GM21447 (cell line): ENCODE measurements at regions not wholly inside any gene's neighbourhood (a gene's known extent, or its start where the extent isn't known, plus 50 kb on each side); places are given as distances from the start of the nearest gene placed in this dataset.
"Not testable (repeated sequence)": the region's sequence is repeated elsewhere in the genome, so short reads cannot be mapped to it uniquely, and the experiment has no call there.

ENCODE experiments used
- ATAC-seq: cut with Tn5 transposase; IDR thresholded peaks from one replicate; pipeline ENCODE4 v1.9.1; 2021; ENCODE audit not compliant: unreplicated experiment

DNA sequence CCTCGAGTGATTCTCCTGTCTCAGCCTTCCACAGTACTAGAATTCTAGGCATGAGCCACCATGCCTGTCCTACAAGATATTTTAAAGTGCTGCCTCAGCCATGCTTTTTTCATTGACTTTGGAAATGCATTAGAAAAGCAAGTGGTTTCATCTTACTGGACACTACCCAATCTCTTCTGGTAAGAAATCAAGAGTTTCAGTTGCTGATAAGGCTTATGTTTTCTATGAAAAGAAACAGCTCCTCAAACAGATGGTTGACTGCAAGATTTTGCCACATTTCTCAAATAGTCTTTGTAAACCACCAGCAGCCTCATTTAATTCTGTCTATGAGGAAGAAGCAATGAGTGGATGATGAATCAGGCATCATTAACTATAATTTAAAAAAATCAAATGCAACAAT, 264.5 kb upstream of the LRP1B start:
- no peak for ATAC-seq

DNA sequence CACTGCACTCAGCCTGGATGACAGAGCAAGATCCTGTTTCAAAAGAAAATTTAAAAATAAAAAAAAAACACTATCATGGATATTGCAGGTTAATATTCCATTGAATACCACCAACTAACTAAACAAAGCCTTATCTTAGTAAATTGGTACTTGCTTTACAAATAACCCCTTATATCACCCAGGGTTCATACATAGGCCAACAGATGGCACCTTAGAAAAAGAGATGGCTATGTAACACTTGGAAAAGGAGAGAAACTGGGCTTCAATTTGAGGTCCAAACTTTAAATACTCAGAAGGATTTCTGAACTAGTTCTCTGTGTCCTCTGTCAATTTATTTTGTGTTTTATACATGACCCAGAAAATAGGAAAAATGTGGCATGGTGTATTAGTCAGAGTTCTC, 249.6 kb upstream of the LRP1B start:
- ATAC-seq, result no peak

DNA sequence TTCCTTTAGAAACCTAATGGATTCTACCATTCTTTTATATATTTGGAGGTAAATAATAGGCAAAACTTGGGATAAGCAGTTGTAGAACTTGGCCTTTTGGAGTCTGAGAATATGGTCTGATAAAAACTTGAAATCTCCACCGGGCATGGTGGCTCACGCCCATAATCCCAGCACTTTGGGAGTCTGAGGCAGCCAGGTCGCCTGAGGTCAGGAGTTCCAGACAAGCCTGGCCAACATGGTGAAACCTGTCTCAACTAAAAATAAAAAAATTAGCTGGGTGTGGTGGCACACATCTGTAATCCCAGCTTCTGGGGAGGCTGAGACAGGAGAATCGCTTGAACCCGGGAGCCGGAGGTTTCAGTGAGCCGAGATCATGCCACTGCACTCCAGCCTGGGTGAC, 231.3 kb upstream of the LRP1B start:
- ATAC-seq, result not testable (repeated sequence)

DNA sequence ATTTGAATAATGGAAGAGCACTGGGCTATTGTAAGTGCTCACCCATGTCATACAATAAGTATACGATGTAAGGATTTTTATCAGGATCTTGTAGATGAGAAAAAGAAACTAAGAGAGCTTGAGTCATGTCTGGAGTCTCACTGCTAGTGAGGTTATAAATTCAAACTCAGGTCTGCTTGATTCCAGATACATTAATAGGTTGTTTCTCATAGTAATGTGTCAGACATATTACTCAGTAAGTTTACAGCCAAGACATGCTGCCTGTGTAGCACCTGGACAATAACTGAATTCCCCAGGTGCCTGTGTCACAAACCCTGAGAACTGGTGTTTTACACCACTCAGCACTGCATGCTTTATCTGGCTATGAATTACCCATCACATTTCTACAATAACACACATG, 216.9 kb upstream of the LRP1B start:
- ATAC-seq, result no peak

DNA sequence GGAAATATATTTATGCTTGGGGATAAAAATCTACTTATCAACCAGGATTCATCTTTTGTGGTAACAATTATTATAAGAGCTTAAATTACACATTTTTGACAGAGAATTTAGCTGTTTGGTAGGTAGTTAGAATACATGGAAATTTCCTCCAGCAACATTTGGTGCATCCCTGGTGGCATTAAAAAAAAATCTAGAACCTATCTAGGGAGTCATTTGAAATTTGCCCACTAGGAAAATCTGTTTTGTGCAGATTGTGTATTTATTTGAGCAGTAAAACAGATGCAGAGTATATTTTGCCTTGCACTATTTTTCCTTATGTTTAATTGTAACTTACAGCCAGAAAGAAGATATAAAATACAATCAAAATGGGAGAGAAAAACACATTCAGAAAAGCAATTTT, 208.4 kb upstream of the LRP1B start:
- no peak for ATAC-seq

DNA sequence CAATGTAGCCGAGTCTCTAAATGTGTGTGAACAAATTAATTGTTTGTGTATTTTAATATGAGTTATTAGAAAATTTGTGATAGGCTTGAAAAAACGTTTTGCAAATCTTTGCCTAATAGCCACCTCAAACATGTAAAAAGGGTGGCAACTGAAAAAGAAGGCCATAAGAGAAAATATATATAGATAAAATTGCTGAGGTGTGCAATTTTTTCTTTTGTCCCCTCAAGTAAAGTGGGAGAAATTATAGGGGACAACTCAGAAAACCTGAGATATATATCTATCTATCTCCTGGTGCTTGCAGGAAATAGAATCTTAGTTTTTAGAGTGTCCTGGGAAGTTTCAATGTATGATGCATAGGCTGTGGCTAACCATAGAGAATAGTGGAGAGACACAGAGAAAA, 201.4 kb upstream of the LRP1B start:
- ATAC-seq, result no peak

DNA sequence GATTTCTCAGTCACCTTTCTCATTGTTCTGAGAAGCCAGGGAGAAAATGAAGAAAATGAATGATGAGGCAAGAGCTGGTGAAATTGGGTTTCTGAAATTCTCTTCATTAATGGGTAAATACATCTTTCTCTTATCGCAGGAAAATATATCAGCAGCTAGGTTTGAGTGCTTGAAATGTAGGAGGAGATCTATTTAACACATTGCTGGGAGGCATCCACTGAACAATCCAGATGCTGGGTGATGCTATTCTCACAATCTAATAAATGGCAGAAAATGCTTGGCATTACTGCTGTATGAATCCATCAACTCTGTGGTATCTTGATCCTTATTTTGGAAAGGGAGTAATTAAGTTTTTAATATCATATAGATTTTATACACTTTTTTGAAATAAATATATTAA, 199.6 kb upstream of the LRP1B start:
- ATAC-seq, result no peak

DNA sequence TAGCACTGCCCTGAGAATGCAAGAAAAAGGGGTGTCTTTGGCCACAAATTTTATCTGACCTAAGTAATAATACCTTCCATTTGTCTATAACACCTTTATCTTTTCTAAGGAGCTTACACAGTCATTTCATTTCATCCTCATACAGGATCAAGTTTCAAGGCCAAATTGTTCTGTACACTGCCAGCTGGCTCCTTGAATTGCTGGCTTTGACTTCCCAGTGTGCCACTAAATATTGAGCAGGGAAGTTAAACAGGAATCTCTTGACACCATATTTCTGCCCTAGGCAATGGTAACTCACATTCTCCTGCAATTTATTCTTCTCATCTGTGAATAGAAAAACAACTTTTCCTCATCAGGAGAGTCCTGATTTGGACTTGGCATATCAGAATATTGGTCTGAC, 195.1 kb upstream of the LRP1B start:
- no peak for ATAC-seq

DNA sequence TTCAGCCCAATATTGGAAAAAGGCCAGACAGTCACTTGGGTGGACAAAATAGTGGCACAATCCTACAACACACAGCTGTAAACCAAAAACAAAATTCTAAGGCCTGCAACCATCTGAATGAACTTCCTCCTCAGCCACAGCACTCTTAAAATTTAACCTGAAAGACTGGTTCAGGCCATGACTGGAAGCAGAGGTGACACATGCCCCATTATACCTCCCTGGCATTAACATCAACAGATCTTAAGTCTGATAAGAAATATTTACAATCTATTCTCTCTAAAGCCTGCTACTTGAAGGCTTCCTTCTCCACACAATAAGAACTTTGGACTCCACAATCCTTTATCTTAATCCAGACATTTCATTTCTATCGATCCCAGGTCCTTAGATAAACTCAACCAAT, 192.4 kb upstream of the LRP1B start:
- ATAC-seq, result no peak

DNA sequence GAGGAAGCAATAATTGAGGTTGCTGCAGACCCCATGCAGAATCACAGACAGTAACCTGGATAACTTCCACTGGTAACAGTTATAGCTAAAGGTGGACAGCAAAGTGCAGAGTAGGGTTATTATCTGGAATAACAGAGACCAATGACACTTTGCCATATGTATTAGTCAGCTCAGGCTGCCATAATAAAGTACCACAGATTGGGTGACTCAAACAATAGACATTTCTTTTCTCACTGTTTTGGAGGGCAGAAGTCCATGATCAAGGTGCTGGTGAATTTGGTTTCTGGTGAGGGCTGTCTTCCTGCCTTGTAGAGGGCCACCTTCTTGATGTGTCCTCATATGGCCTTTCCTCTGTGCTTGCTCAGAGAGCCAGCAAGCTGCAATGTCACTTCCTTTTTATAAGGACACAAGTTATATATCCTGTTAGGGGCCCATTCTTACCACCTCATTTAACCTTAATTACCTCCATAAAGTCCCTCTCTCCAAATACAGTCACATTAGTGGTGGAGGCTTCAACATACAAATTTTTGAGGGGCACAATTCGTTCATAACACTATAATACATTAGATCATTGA, 191.0 kb upstream of the LRP1B start:
- ATAC-seq, result no peak

DNA sequence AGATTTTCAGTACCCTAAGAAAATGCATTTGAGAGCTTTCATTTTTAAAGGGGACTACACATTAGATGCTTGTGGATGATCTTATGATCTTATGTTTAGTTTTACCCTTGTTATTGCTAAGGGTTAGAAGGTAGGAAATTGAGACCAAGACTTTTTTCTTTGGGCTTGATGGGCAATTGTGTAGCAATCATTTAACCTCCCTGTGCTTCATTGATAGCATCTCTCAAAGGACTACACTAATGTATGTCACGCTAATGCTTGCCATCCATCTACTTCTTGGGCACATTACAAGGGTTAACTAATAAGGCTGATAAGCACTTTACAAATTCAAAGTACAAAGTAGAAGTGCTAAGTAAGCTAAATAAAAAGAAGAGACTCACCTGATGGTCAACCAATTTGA, 189.3 kb upstream of the LRP1B start:
- ATAC-seq, result no peak

DNA sequence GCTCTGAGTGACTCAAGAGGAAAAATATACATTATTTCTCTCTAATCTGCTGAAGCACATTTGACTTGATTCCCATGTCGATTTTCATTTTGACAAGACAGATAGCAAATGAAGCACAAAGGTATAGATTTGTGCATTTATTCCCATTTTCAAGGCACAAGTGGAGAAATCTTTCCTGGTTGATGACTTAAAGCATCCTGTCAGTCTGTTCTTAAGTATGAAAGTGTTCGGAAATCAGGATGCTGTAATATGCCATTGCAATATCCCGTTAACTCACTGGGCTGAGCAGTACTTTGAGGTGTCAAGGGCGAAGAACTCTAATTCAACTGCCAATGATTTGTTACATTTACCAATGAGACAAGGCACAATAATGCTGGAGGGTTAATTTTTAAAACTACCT, 185.2 kb upstream of the LRP1B start:
- ATAC-seq, result no peak

DNA sequence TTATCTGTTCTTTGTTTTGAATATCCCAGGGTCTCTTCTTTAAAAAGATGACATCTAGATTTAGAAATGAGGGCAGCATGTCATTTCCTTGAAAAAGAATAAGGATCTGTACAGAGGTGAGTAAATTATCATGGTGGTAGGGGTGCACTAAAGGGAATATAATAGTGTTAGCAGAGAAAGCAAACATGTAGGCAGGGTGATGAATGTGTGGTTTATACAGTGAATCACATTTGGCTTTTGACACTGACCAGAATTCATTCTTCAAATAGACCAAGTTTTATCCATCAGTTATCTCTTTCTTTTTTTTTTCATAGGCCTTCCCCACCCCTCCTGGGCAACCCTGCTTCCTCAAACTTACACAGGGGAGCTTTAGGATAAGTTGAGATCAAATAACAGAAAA, 184.5 kb upstream of the LRP1B start:
- no peak for ATAC-seq

DNA sequence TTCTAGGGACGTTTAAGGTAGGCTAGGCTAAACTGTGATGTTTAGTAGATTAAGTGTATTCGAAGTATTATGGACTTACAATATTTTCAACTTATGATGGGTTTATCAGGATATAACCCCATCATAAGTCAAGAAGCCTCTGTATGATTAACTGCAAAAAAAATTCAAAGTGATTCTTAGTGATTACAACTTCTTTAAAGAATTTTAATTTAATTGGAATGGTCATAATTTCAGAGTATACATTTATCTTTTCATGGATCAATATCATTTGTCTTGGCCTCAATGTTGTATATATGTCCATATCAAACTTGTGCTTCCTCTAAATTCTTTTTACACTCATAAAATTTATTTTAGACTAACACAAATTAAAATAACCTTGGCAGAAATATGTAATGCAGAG, 183.3 kb upstream of the LRP1B start:
- ATAC-seq, result no peak

DNA sequence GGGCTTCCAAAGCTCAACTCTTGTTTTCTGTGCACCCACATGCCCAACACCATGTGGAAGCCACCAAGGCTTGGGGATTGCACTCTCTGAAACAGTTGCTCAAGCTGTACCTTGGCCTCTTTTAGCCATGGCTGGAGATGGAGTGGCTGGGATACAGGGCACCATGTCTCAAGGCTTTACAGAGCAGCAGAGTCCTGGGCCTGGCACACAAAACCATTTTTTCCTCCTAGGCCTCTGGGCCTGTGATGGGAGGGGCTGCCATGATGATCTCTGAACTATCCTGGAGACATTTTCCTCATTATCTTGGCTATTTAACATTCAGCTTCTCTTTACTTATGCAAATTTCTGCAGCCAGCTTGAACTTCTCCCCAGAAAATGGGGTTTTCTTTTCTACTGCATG, 179.7 kb upstream of the LRP1B start:
- no peak for ATAC-seq

DNA sequence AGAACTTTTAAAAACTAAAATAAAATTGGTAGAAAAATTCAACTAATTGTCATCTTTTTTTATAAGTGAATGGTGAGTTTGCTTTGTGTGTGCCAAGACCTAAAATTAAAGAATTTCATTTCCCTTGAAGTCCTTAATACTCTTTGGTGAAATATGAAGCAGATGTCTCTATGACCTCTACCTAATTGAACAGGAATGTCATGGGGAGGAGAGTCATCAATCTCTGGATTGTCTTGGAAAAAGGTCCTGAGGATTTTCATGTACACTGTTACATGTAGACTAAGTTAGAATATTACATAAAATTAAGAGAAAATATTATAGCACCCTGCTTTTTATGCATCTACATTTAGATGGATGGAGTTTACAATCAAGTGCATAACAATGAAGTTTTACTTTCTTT, 177.9 kb upstream of the LRP1B start:
- no peak for ATAC-seq

DNA sequence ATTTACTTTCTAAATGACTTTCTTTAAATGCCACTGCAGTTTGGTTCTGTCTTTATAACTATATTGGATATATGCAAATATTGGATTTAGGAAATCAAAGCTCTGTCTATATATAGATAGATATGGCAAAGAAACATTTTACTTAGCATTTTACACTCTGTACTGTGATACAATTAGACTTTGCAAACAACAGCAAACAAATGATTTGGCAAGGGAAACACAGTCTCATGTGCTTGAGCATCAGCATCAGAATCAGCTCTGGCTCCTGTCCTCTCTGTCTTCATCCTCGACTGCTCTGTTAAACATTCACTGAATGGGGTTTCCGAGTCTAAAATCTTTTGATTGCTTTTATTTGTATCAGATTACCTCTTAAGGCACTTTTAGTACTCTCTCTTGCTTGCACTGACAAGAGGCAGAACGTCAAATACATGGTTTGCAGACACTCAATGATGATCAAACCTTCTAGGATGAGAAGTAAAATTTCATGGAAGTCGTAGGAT, 176.8 kb upstream of the LRP1B start:
- no peak for ATAC-seq

DNA sequence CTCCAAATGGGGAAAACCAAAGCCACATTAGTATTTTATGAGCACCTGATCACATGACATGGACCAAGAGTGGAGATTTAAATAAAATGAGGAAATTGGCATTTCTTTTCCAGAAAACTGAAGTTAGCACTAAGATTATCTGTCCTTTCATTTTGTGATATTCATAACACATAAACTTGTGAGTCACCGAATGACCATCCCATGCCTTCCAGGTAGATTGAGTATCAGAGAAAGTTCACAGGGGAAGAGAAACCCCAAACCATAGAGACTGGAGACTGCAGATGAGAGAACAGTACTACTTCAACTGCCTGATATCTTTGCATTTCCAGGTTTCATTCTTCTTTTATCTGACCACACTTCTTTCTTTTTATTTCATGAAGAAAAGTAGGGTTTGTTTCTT, 176.3 kb upstream of the LRP1B start:
- ATAC-seq, result no peak

DNA sequence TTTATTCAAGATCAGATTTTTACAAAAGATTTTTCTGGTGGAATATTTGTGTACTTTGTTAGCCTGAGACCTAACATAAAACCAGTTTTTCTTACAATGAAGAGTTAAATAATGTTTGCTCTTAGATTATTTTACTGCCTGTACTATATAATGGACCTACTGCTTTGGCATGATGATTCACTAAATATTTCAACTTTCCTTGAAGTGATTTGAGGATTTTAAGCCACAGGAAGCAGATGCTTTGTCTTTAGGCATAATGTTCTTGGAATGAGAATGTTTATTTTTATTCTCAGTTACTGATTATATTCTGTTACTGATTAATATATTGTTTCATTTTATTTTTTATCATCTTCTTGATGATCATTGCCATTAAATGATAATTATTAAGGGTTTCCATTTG, 175.3 kb upstream of the LRP1B start:
- ATAC-seq, result no peak

DNA sequence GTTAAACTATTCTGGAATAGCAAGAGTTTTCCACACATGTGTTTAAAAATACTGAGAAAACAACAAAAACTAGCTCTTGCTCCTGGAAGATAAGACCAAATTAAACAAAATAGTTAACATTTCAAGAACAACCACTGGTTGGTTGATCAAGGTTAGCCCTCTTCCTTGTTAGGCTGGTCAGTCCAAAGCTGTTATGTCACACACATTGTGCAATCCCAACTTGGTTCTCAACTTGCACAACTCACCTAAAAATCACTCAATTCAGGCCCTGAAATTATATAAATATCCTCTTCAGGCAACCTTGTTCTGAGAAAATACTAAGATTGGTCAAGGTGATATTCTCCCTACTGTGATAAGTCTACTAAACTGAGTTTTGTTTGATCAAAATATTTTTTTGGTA, 169.7 kb upstream of the LRP1B start:
- no peak for ATAC-seq

DNA sequence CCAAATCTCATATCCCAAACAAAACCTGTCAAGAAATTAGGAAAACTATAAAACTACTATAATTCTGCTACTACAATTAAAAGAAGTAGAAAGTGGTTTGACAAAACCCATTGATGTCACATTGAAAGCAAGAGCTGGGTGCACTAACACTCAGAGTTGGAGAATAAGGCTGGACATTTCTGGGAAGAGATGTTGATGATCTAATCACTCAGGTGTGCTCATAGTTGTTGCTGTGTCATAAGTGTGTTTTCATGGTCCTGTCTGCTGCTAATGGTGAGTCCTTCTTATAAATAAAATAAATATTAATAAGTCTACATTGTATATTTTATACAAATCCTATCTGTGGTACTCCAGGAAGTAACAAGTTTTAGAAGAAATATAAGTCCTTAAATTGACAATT, 168.2 kb upstream of the LRP1B start:
- no peak for ATAC-seq

DNA sequence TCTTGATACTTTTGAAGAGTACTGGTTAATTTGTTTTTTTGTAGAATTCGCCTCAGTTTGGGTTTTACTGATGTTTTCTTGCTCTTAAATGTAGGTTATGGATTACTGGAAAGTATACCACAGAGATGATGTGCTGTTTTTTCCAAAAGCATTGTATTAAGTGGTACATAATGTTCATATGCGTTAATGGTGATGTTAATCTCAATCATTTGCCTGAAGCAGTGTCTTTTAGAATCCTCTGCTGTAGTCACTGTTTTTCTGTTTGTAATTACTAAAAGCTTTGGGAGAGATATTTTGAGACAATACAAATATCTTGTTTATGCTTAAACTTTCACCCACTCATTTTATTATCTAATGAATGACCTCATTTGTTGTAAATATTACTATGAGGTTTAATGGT, 163.4 kb upstream of the LRP1B start:
- ATAC-seq, result no peak

DNA sequence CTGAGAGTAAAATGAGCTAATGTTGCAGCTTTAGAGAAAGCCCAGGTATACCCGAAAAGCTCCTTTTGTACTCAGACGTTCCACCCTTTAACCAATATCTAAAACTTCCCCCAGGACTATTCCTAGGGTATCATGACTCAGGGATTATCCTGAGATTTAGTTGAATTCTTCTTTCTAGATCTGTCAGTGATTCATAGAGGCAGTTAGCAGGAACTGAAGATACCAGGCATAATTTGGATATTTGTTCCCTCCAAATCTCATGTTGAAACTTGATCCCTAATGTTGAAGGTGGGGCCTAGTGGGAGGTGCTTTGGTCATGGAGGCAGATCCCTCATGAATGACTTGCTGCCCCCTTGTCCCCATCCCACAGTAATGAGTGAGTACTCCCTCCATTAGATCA, 161.2 kb upstream of the LRP1B start:
- no peak for ATAC-seq

DNA sequence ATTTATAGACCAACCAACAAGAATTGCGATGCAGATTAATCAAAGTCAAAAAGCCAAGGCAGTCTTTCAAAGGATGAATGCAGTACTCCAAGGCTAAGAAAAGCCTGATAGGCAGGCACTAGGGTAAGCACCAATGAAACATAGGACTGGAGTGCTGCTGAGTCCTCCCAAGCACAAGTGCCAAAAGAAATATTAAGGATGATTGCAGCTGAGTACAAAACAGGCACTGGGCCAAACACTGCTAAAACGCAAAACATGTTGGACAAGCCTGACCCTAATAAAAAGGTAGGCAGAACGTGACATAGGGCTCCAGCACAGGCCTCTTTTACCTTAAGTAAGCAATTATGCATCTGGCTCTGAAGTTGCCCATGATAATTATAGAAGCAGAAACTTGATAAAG, 160.1 kb upstream of the LRP1B start:
- no peak for ATAC-seq
